Kidney (tissue), 13 donors: ENCODE measurements at regions not wholly inside any gene's neighbourhood (a gene's known extent, or its start where the extent isn't known, plus 50 kb on each side); places are given as distances from the start of the nearest gene placed in this dataset.

Experiments used
- DNase-seq, 5 donors: peaks; one replicate each; pipeline ENCODE4 v3.0.0-alpha.2; 2013 to 2020
- FAIRE-seq: peaks from 2 replicates; lab custom pipeline; 2012; peaks lifted over from hg19 to GRCh38; lab: Jason Lieb, UNC
- H3K27ac ChIP-seq, 2 donors: one replicate each; pipeline ENCODE4 v1.7.0; 2013; ENCODE audit warnings: low read depth in 2 of 2, low read length in 2 of 2, inconsistent platforms in 1 of 2
- H3K27me3 ChIP-seq: one replicate; pipeline ENCODE4 v1.7.1; 2013; ENCODE audit warnings: low read length, inconsistent platforms; ENCODE audit not compliant: control insufficient read depth, insufficient read depth
- H3K36me3 ChIP-seq, 3 donors: one replicate each; pipeline versions ENCODE4 v1.7.0 to v1.7.1; 2013; ENCODE audit warnings: low read length in 3 of 3, control low read depth in 1 of 3, inconsistent platforms in 1 of 3; ENCODE audit not compliant: insufficient read depth in 3 of 3, control insufficient read depth in 2 of 3
- H3K4me1 ChIP-seq, 3 donors: one replicate each; pipeline versions ENCODE4 v1.7.0 to v1.7.1; 2013; ENCODE audit warnings: low read length in 3 of 3, inconsistent platforms in 1 of 3, low read depth in 1 of 3; ENCODE audit not compliant: control insufficient read depth in 2 of 3, insufficient read depth in 2 of 3
- H3K4me3 ChIP-seq, 3 donors: one replicate each; pipeline versions ENCODE4 v1.7.0 to v1.8.1; 2013; ENCODE audit warnings: low read length in 3 of 3, control low read depth in 1 of 3, inconsistent platforms in 1 of 3
- H3K9ac ChIP-seq, 3 donors: one replicate each; pipeline versions ENCODE4 v1.7.0 to v1.7.1; 2013; ENCODE audit warnings: low read length in 3 of 3, control low read depth in 1 of 3, inconsistent platforms in 1 of 3
- H3K9me3 ChIP-seq, 3 donors: one replicate each; pipeline versions ENCODE4 v1.7.0 to v1.7.1; 2013; ENCODE audit warnings: low read length in 3 of 3, control low read depth in 1 of 3, inconsistent platforms in 1 of 3; ENCODE audit not compliant: control insufficient read depth in 2 of 3, insufficient read depth in 1 of 3
- intact Hi-C: fragments of 100-400 bp; cut with DNase I; formaldehyde crosslinking; loops from one replicate; pipeline ENCODE4 v1.11.1; 2022
- TF ChIP-seq, protein P1 (sequence below): IDR thresholded peaks from 3 replicates; pipeline ENCODE4 v1.5.1; 2012; ENCODE audit warnings: mild to moderate bottlenecking, moderate library complexity, borderline replicate concordance; ENCODE audit not compliant: insufficient read depth; ENCODE audit errors: extremely low read depth
- donor health status: control.
- donor health status: control.
- donor health status: control.
- donor health status: control.
- donor health status: control.
- donor health status: DM: yes; HTN: yes; CAD: no.
- donor health status: Normal renal cell carcinoma (clear cell type).

DNA sequence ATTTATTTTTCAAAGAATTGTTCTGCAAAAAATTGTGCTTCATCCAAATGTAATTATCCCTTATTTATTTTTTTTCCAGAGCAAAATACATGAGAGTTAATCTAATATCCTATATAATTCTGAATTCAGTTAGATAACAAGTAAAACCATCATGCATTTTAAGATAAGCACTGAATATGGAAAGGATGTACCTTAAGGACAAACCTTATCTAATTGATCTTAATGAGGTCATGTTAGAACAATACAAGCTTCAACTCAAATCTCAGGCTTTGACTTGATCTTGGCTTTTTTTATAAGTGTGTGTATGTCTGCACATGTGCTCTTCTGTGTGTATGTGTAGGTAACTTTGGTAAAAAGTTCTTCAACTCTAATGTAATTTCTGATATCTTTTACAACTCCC lies 1828.8 kb downstream of the PCDH9 start:
- no peak overlapping the region for H3K4me3 ChIP-seq

DNA sequence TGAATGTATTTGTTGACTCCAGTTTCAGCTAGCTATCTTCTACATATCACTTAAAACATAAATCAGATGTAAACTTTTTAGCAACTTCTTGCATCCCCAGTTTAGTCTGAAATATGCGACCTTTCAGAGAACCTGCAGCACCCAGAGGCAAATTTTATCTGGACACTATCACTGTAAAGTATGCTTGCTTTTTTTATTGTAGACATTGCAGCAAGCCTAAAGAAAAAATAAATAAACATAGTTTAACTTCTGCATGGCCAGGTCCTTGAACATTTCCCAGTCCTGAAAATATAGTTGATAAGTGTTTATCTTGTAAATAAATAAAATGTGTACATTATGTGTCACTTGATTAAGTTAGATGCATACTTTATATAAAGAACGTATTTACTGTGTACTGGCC lies 1829.4 kb downstream of the PCDH9 start:
- no peaks in the 10 kb centered on the region for H3K36me3 ChIP-seq
- intact Hi-C loops = no loop called here
- H3K4me1 ChIP-seq = no peaks in the 10 kb centered on the region
- no peaks in the 10 kb centered on the region for H3K9me3 ChIP-seq
- no peak overlapping the region for H3K9ac ChIP-seq
- H3K4me3 ChIP-seq = no peak overlapping the region
- H3K27ac ChIP-seq = no peak overlapping the region
- H3K27me3 ChIP-seq = no peaks in the 10 kb centered on the region
- DNase-seq (no peak), FAIRE-seq (no peak)
- TF ChIP-seq, protein P1, sequence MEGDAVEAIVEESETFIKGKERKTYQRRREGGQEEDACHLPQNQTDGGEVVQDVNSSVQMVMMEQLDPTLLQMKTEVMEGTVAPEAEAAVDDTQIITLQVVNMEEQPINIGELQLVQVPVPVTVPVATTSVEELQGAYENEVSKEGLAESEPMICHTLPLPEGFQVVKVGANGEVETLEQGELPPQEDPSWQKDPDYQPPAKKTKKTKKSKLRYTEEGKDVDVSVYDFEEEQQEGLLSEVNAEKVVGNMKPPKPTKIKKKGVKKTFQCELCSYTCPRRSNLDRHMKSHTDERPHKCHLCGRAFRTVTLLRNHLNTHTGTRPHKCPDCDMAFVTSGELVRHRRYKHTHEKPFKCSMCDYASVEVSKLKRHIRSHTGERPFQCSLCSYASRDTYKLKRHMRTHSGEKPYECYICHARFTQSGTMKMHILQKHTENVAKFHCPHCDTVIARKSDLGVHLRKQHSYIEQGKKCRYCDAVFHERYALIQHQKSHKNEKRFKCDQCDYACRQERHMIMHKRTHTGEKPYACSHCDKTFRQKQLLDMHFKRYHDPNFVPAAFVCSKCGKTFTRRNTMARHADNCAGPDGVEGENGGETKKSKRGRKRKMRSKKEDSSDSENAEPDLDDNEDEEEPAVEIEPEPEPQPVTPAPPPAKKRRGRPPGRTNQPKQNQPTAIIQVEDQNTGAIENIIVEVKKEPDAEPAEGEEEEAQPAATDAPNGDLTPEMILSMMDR = no peak

More for the DNA sequence above, 1828.8 kb downstream of the PCDH9 start:
- Histone ChIP-seq H3K4me1 (no peaks in the 10 kb centered on the region), H3K27me3 (no peaks in the 10 kb centered on the region), H3K9me3 (no peaks in the 10 kb centered on the region), H3K9ac (no peak overlapping the region), H3K27ac (no peak overlapping the region), H3K36me3 (no peaks in the 10 kb centered on the region)
- intact Hi-C loops = no loop called here
- DNase-seq (no peak), FAIRE-seq (no peak)
- TF ChIP-seq, protein P1 = no peak

DNA sequence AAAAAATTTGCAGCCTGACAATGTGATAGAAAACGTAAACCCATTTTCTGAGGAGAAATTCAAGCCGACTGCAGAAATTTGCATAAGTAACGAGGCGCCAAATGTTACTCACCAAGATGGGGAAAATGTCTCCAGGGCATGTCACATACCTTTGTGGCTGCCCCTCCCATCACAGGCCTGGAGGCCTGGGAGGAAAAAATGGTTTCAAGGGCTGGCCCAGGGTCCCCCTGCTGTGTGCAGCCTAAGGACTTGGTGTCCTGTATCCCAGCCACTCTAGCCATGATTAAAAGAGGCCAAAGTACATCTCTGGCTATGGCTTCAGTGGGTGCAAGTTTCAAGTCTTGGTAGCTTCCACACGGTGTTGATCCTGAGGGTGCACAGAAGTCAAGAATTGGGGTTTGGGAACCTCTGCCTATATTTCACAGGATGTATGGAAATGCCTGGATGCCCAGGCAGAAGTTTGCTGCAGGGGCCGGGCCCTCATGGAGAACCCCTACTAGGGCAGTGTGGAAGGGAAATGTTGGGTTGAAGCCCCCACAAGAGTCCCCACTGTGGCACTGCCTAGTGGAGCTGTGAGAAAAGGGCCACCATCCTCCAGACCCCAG lies 1842.3 kb downstream of the PCDH9 start:
- TF ChIP-seq, protein P1 = no peak
- no peak for FAIRE-seq

More for the DNA sequence above, 1842.3 kb downstream of the PCDH9 start:
- Histone ChIP-seq H3K27me3 (no peaks in the 10 kb centered on the region), H3K4me1 (no peaks in the 10 kb centered on the region), H3K9ac (no peak overlapping the region), H3K36me3 (no peaks in the 10 kb centered on the region), H3K4me3 (no peak overlapping the region), H3K9me3 (no peaks in the 10 kb centered on the region), H3K27ac (no peak overlapping the region)
- no peak for DNase-seq
- intact Hi-C loops = no loop called here
